HG03139 (cell line): ENCODE measurements at regions not wholly inside any gene's neighbourhood (a gene's known extent, or its start where the extent isn't known, plus 50 kb on each side); places are given as distances from the start of the nearest gene placed in this dataset.
"Not testable (repeated sequence)": the region's sequence is repeated elsewhere in the genome, so short reads cannot be mapped to it uniquely, and the experiment has no call there.

Experiments
- ATAC-seq: cut with Tn5 transposase; IDR thresholded peaks from one replicate; pipeline ENCODE4 v1.9.1; 2021; ENCODE audit not compliant: unreplicated experiment

- no peak for ATAC-seq
Measured at GRCh38 chr20:19890445-19891051, 126.6 kb upstream of the NAA20 start.

- ATAC-seq = no peak
Measured at GRCh38 chr20:19893356-19893755, 123.8 kb upstream of the NAA20 start.

- no peak for ATAC-seq
Measured at GRCh38 chr20:19895761-19896160, 121.4 kb upstream of the NAA20 start.

- ATAC-seq = no peak
Measured at GRCh38 chr20:19897891-19898290, 119.3 kb upstream of the NAA20 start.

GRCh38 chr20:19901226-19901625 is 115.9 kb upstream of the NAA20 start:
- ATAC-seq = no peak

- peak; percentile 58 for ATAC-seq
Measured at GRCh38 chr20:19903168-19903811, 113.9 kb upstream of the NAA20 start.

GRCh38 chr20:19907326-19908056 is 109.7 kb upstream of the NAA20 start:
- no peak for ATAC-seq

- ATAC-seq = no peak
Measured at GRCh38 chr20:19908576-19908975, 108.6 kb upstream of the NAA20 start.

GRCh38 chr20:19909725-19910124 is 107.4 kb upstream of the NAA20 start:
- ATAC-seq = no peak

- ATAC-seq = no peak
Measured at GRCh38 chr20:19911810-19912382, 105.3 kb upstream of the NAA20 start.

GRCh38 chr20:19913349-19913748 is 103.8 kb upstream of the NAA20 start:
- ATAC-seq = no peak

GRCh38 chr20:19913927-19914614 is 103.1 kb upstream of the NAA20 start:
- no peak for ATAC-seq

GRCh38 chr20:19915111-19915798 is 101.9 kb upstream of the NAA20 start:
- ATAC-seq = no peak

GRCh38 chr20:19916531-19917485 is 100.4 kb upstream of the NAA20 start:
- ATAC-seq = no peak

GRCh38 chr20:19918965-19919329 is 98.2 kb upstream of the NAA20 start:
- no peak for ATAC-seq

GRCh38 chr20:19920381-19921138 is 96.6 kb upstream of the NAA20 start:
- ATAC-seq = no peak

- no peak for ATAC-seq
Measured at GRCh38 chr20:19921284-19921793, 95.8 kb upstream of the NAA20 start.

- ATAC-seq = not testable (repeated sequence)
Measured at GRCh38 chr20:19921829-19922228, 95.3 kb upstream of the NAA20 start.

GRCh38 chr20:19922716-19923115 is 94.4 kb upstream of the NAA20 start:
- ATAC-seq = no peak
